Endothelial cell of umbilical vein (primary cell): ENCODE measurements at regions not wholly inside any gene's neighbourhood (a gene's known extent, or its start where the extent isn't known, plus 50 kb on each side); places are given as distances from the start of the nearest gene placed in this dataset.

ENCODE experiments used
- BruUV-seq: library from RNA; stranded (reverse); fragments of 400-500 nt; replicated peaks from 2 replicates; lab custom pipeline; 2021; lab: Mats Ljungman, UMichigan
- CTCF ChIA-PET: fragments of 300-600, 350-600 bp; sonication (Branson Sonifier 250); formaldehyde crosslinking; loops from one replicate; lab custom pipeline; 2021; ENCODE audit warnings: antibody characterized with exemption, inconsistent platforms; lab: Charles Lee
- POLR2A ChIA-PET: fragments of 300-600, 350-600 bp; sonication (Branson Sonifier 250); formaldehyde crosslinking; loops from one replicate; lab custom pipeline; 2021; ENCODE audit warnings: antibody characterized with exemption, inconsistent platforms; lab: Charles Lee
- DNase-seq: peaks from one replicate; pipeline ENCODE4 v3.0.0-alpha.2; 2011; ENCODE audit warnings: low read depth, low spot score
- FAIRE-seq: peaks from 2 replicates; lab custom pipeline; 2011; peaks lifted over from hg19 to GRCh38; lab: Jason Lieb, UNC
- H2AFZ ChIP-seq: 2 replicates; pipeline ENCODE4 v1.6.0; 2012; ENCODE audit warnings: low read depth, low read length, control low read depth, inconsistent platforms
- H3K27ac ChIP-seq: 2 replicates; pipeline ENCODE4 v1.5.1; 2011; ENCODE audit warnings: low read depth, mild to moderate bottlenecking, control low read depth, low read length, moderate library complexity; ENCODE audit not compliant: insufficient read depth
- H3K27me3 ChIP-seq, 2 experiments: 2 replicates each; pipeline versions ENCODE4 v1.6.0 to v1.6.1; 2011; ENCODE audit warnings: low read length in 2 of 2, mixed read lengths in 1 of 2; ENCODE audit not compliant: control insufficient read depth in 2 of 2, insufficient read depth in 2 of 2
- H3K36me3 ChIP-seq, 2 experiments: 2 replicates in 1 of 2; 3 replicates in 1 of 2; pipeline ENCODE4 v1.5.1; 2011; ENCODE audit warnings: low read length in 2 of 2, mild to moderate bottlenecking in 1 of 2, moderate library complexity in 1 of 2; ENCODE audit not compliant: control insufficient read depth in 2 of 2, insufficient read depth in 2 of 2; ENCODE audit errors: extremely low read depth in 1 of 2
- H3K4me1 ChIP-seq: 3 replicates; pipeline ENCODE4 v1.5.1; 2011; ENCODE audit warnings: mild to moderate bottlenecking, low read length; ENCODE audit not compliant: control insufficient read depth, insufficient read depth; ENCODE audit errors: extremely low read depth
- H3K4me2 ChIP-seq: 2 replicates; pipeline ENCODE4 v1.6.1; 2011; ENCODE audit warnings: low read length, control low read depth, mixed read lengths; ENCODE audit not compliant: insufficient read depth
- H3K4me3 ChIP-seq, 3 experiments: fragments of 200-600 bp in 1 of 3; sonication (generic), shearing (Covaris generic) in 1 of 3; replicated peaks in 1 of 3; 2 replicates each; pipeline ENCODE4 v1.5.1; 2011 to 2016; ENCODE audit warnings: control low read depth in 3 of 3, low read length in 3 of 3, mild to moderate bottlenecking in 2 of 3, inconsistent platforms in 1 of 3, low read depth in 1 of 3, moderate library complexity in 1 of 3; ENCODE audit not compliant: insufficient read depth in 1 of 3
- H3K79me2 ChIP-seq: 2 replicates; pipeline ENCODE4 v1.6.0; 2012; ENCODE audit warnings: low read length, inconsistent platforms; ENCODE audit not compliant: control insufficient read depth, insufficient read depth
- H3K9ac ChIP-seq: replicated peaks from 2 replicates; pipeline ENCODE3; 2011; ENCODE audit warnings: low read length, control low read depth; ENCODE audit not compliant: insufficient read depth; ENCODE audit errors: extremely low read depth
- H3K9me1 ChIP-seq: replicated peaks from 3 replicates; pipeline ENCODE4 v1.6.0; 2011; ENCODE audit warnings: mild to moderate bottlenecking, low read length; ENCODE audit not compliant: control insufficient read depth, insufficient read depth; ENCODE audit errors: extremely low read depth
- H3K9me3 ChIP-seq: replicated peaks from 2 replicates; pipeline ENCODE4 v1.5.1; 2012; ENCODE audit warnings: low read length, inconsistent platforms; ENCODE audit not compliant: control insufficient read depth, insufficient read depth
- H4K20me1 ChIP-seq: replicated peaks from 2 replicates; pipeline ENCODE3; 2011; ENCODE audit warnings: mild to moderate bottlenecking, low read length; ENCODE audit not compliant: control insufficient read depth, insufficient read depth; ENCODE audit errors: extremely low read depth
- CTCF ChIP-seq, 2 donors: IDR thresholded peaks; 1 replicate in 1 of 2; 2 replicates in 1 of 2; pipeline ENCODE4 v1.5.1; 2011; ENCODE audit warnings: low read length in 2 of 2, mild to moderate bottlenecking in 2 of 2, moderate library complexity in 2 of 2, control low read depth in 1 of 2, inconsistent platforms in 1 of 2, low read depth in 1 of 2; ENCODE audit not compliant: insufficient read depth in 1 of 2; ENCODE audit errors: extremely low read depth in 1 of 2
- EZH2 ChIP-seq: IDR thresholded peaks from 2 replicates; pipeline ENCODE4 v1.6.1; 2012; ENCODE audit warnings: borderline replicate concordance, low read depth, mild to moderate bottlenecking, moderate library complexity, low read length, inconsistent platforms; ENCODE audit not compliant: severe bottlenecking
- FOS ChIP-seq: IDR thresholded peaks from 2 replicates; pipeline ENCODE4 v1.6.1; 2011; ENCODE audit warnings: mild to moderate bottlenecking, low read length, moderate library complexity, borderline replicate concordance; ENCODE audit not compliant: insufficient read depth
- GATA2 ChIP-seq: IDR thresholded peaks from 2 replicates; pipeline ENCODE4 v1.7.0; 2011; ENCODE audit warnings: low read depth, mild to moderate bottlenecking, moderate library complexity, mixed read lengths, low read length; ENCODE audit not compliant: insufficient read length, insufficient read depth
- JUN ChIP-seq: IDR thresholded peaks from 2 replicates; pipeline ENCODE4 v1.6.1; 2011; ENCODE audit warnings: borderline replicate concordance, low read depth; ENCODE audit not compliant: insufficient read length, insufficient read depth
- MAX ChIP-seq: IDR thresholded peaks from 2 replicates; pipeline ENCODE4 v1.6.1; 2011; ENCODE audit not compliant: insufficient read depth, insufficient read length
- MYC ChIP-seq: IDR thresholded peaks from one replicate; pipeline ENCODE4 v1.6.1; 2011; ENCODE audit warnings: mild to moderate bottlenecking, low read depth, low read length
- POLR2A ChIP-seq: IDR thresholded peaks from 2 replicates; pipeline ENCODE4 v1.6.1; 2012; ENCODE audit warnings: low read depth, mild to moderate bottlenecking, control low read depth, low read length
- POLR2AphosphoS5 ChIP-seq: IDR thresholded peaks from 2 replicates; pipeline ENCODE4 v1.6.1; 2012; ENCODE audit warnings: low read depth, mild to moderate bottlenecking, control low read depth, low read length, moderate library complexity; ENCODE audit not compliant: insufficient read depth
- dilution Hi-C: fragments of 300-500 bp; cut with MboI; formaldehyde crosslinking; loops from one replicate; pipeline ENCODE4 v1.15.0; 2019; ENCODE audit warnings: low sequenced_read_pairs; ENCODE audit not compliant: extremely low pct_ligation_motif_present
- intact Hi-C: fragments of 100-400 bp; cut with micrococcal nuclease; formaldehyde crosslinking; loops from one replicate; pipeline ENCODE4 v1.10.0; 2022

GRCh38 chr13:97858161-97858560 lies 95.3 kb upstream of the IPO5 start:
- FAIRE-seq (no peak), DNase-seq (no peak)
- Histone ChIP-seq H3K4me3 (no peak overlapping the region), H3K9me1 (no peaks in the 10 kb centered on the region), H3K4me2 (no peak overlapping the region), H3K36me3 (no peaks in the 10 kb centered on the region), H3K27ac (no peak overlapping the region), H3K27me3 (no peaks in the 10 kb centered on the region), H3K4me1 (no peaks in the 10 kb centered on the region), H4K20me1 (no peaks in the 10 kb centered on the region), H3K9me3 (no peaks in the 10 kb centered on the region), H3K9ac (no peak overlapping the region), H2AFZ (no peak overlapping the region), H3K79me2 (no peaks in the 10 kb centered on the region)
- ChIA-PET CTCF (interaction anchor here (1.9 to 2.9 kb wide), 4 partner anchors 12 to 815 kb away, joined by 4 to 14 read pairs (median 11); no protein-coding TSS in a partner anchor), POLR2A (no interaction called here)
- no TSS peak for BruUV-seq
- intact Hi-C loops (loop anchor here (5.0 kb wide), 1 partner anchor 589 kb away; no protein-coding TSS in a partner anchor), dilution Hi-C loops (no loop called here)
- TF ChIP-seq CTCF (IDR thresholded peaks at IDR 0.05; ENCODE audit: extremely low read depth in 1 of 2, insufficient read depth in 1 of 2, low read depth in 1 of 2, low read length in 2 of 2) (no peak), POLR2A (no peak), MYC (no peak), JUN (no peak), GATA2 (no peak), FOS (no peak), POLR2AphosphoS5 (no peak), EZH2 (no peak), MAX (no peak)
